ENCODE measurements at regions not wholly inside any gene's neighbourhood (a gene's known extent, or its start where the extent isn't known, plus 50 kb on each side); places are given as distances from the start of the nearest gene placed in this dataset.

GRCh38 chr12:54784115-54784514 lies 70.2 kb upstream of the MUCL1 start:
- TF ChIP-seq MAX (IDR thresholded peaks at IDR 0.05) (no peak), REST (IDR thresholded peaks at IDR 0.05; ENCODE audit: low read depth) (no peak), ZBTB7A (IDR thresholded peaks at IDR 0.05; ENCODE audit: low read depth) (no peak), TEAD4 (IDR thresholded peaks at IDR 0.05) (no peak), RAD21 (IDR thresholded peaks at IDR 0.05; ENCODE audit: low read depth) (no peak), FOXM1 (IDR thresholded peaks at IDR 0.05; ENCODE audit: borderline replicate concordance, low read depth) (no peak), EGR1 (IDR thresholded peaks at IDR 0.05) (no peak), YY1 (IDR thresholded peaks at IDR 0.05; ENCODE audit: low read depth) (no peak), CREB1 (IDR thresholded peaks at IDR 0.05; ENCODE audit: low read depth) (no peak), TCF12 (IDR thresholded peaks at IDR 0.05; ENCODE audit: low read depth) (no peak), CEBPB (IDR thresholded peaks at IDR 0.05) (no peak), USF1 (IDR thresholded peaks at IDR 0.05) (no peak), TAF1 (IDR thresholded peaks at IDR 0.05; ENCODE audit: low read depth) (no peak), EP300 (IDR thresholded peaks at IDR 0.05; ENCODE audit: borderline replicate concordance) (no peak), NFIC (IDR thresholded peaks at IDR 0.05) (no peak)

GRCh38 chr12:54773593-54773992 lies 80.7 kb upstream of the MUCL1 start:
- TF ChIP-seq REST (IDR thresholded peaks at IDR 0.05; ENCODE audit: low read depth) (no peak), RAD21 (IDR thresholded peaks at IDR 0.05; ENCODE audit: low read depth) (no peak), USF1 (IDR thresholded peaks at IDR 0.05) (no peak), YY1 (IDR thresholded peaks at IDR 0.05; ENCODE audit: low read depth) (no peak), NFIC (IDR thresholded peaks at IDR 0.05) (no peak), ZBTB7A (IDR thresholded peaks at IDR 0.05; ENCODE audit: low read depth) (no peak), EP300 (IDR thresholded peaks at IDR 0.05; ENCODE audit: borderline replicate concordance) (no peak), TEAD4 (IDR thresholded peaks at IDR 0.05) (no peak), CEBPB (IDR thresholded peaks at IDR 0.05) (no peak), TAF1 (IDR thresholded peaks at IDR 0.05; ENCODE audit: low read depth) (no peak), CREB1 (IDR thresholded peaks at IDR 0.05; ENCODE audit: low read depth) (no peak), FOXM1 (IDR thresholded peaks at IDR 0.05; ENCODE audit: borderline replicate concordance, low read depth) (no peak), EGR1 (IDR thresholded peaks at IDR 0.05) (no peak), MAX (IDR thresholded peaks at IDR 0.05) (no peak), TCF12 (IDR thresholded peaks at IDR 0.05; ENCODE audit: low read depth) (no peak)

GRCh38 chr12:54765652-54766051 lies 88.7 kb upstream of the MUCL1 start:
- TF ChIP-seq EP300 (IDR thresholded peaks at IDR 0.05; ENCODE audit: borderline replicate concordance) (no peak), USF1 (IDR thresholded peaks at IDR 0.05) (no peak), REST (IDR thresholded peaks at IDR 0.05; ENCODE audit: low read depth) (no peak), MAX (IDR thresholded peaks at IDR 0.05) (no peak), CEBPB (IDR thresholded peaks at IDR 0.05) (no peak), NFIC (IDR thresholded peaks at IDR 0.05) (no peak), YY1 (IDR thresholded peaks at IDR 0.05; ENCODE audit: low read depth) (no peak), RAD21 (IDR thresholded peaks at IDR 0.05; ENCODE audit: low read depth) (no peak), TEAD4 (IDR thresholded peaks at IDR 0.05) (no peak), EGR1 (IDR thresholded peaks at IDR 0.05) (no peak), TCF12 (IDR thresholded peaks at IDR 0.05; ENCODE audit: low read depth) (no peak), TAF1 (IDR thresholded peaks at IDR 0.05; ENCODE audit: low read depth) (no peak), FOXM1 (IDR thresholded peaks at IDR 0.05; ENCODE audit: borderline replicate concordance, low read depth) (no peak), CREB1 (IDR thresholded peaks at IDR 0.05; ENCODE audit: low read depth) (no peak), ZBTB7A (IDR thresholded peaks at IDR 0.05; ENCODE audit: low read depth) (no peak)

All from Ishikawa (cell line).